ENCODE measurements at regions not wholly inside any gene's neighbourhood (a gene's known extent, or its start where the extent isn't known, plus 50 kb on each side); places are given as distances from the start of the nearest gene placed in this dataset.

- no peak for TF ChIP-seq CTCF (IDR thresholded peaks at IDR 0.05; ENCODE audit: extremely low read depth, low read depth, low read length)
These were observed 232.9 kb upstream of the B3GALT2 start for GRCh38 chr1:193419295-193419694.

GRCh38 chr1:193418745-193419058 is 232.3 kb upstream of the B3GALT2 start:
- DNase-seq (ENCODE audit: insufficient read length, low spot score, missing footprints): no peak
- Histone ChIP-seq H3K27me3 (ENCODE audit: insufficient read depth, low read length) (no peaks in the 10 kb centered on the region), H3K4me2 (ENCODE audit: insufficient read depth, low read length) (peak overlapping the region; percentile 83), H2AFZ (ENCODE audit: low read length) (peak overlapping the region; percentile 92), H3K27ac (ENCODE audit: low read depth, low read length) (no peak overlapping the region), H3K4me3 (ENCODE audit: insufficient read depth, low read length) (peak overlapping the region; percentile 64), H3K36me3 (ENCODE audit: insufficient read depth, low read length) (no peaks in the 10 kb centered on the region), H3K79me2 (ENCODE audit: insufficient read depth, low read length) (no peaks in the 10 kb centered on the region), H4K20me1 (ENCODE audit: insufficient read depth, low read length) (no peaks in the 10 kb centered on the region), H3K9me3 (ENCODE audit: low read depth, low read length) (no peaks in the 10 kb centered on the region), H3K4me1 (ENCODE audit: insufficient read depth, low read length) (no peaks in the 10 kb centered on the region)
- TF ChIP-seq CTCF (IDR thresholded peaks at IDR 0.05; ENCODE audit: extremely low read depth, low read depth, low read length): no peak

More at GRCh38 chr1:193419295-193419694, 232.9 kb upstream of the B3GALT2 start:
- no peaks in the 10 kb centered on the region for H3K79me2 ChIP-seq (ENCODE audit: insufficient read depth, low read length)
- no peak for DNase-seq (ENCODE audit: insufficient read length, low spot score, missing footprints)
- no peaks in the 10 kb centered on the region for H3K27me3 ChIP-seq (ENCODE audit: insufficient read depth, low read length)
- no peaks in the 10 kb centered on the region for H3K36me3 ChIP-seq (ENCODE audit: insufficient read depth, low read length)
- peak overlapping the region; percentile 36 for H2AFZ ChIP-seq (ENCODE audit: low read length)
- H3K4me1 ChIP-seq (ENCODE audit: insufficient read depth, low read length): no peaks in the 10 kb centered on the region
- no peaks in the 10 kb centered on the region for H3K9me3 ChIP-seq (ENCODE audit: low read depth, low read length)
- H3K4me3 ChIP-seq (ENCODE audit: insufficient read depth, low read length): no peak overlapping the region
- no peak overlapping the region for H3K4me2 ChIP-seq (ENCODE audit: insufficient read depth, low read length)
- H3K27ac ChIP-seq (ENCODE audit: low read depth, low read length): no peak overlapping the region
- no peaks in the 10 kb centered on the region for H4K20me1 ChIP-seq (ENCODE audit: insufficient read depth, low read length)

- Histone ChIP-seq H3K4me2 (ENCODE audit: insufficient read depth, low read length) (peak overlapping the region; percentile 83), H2AFZ (ENCODE audit: low read length) (peak overlapping the region; percentile 92), H3K27me3 (ENCODE audit: insufficient read depth, low read length) (no peaks in the 10 kb centered on the region), H4K20me1 (ENCODE audit: insufficient read depth, low read length) (no peaks in the 10 kb centered on the region), H3K27ac (ENCODE audit: low read depth, low read length) (no peak overlapping the region), H3K4me1 (ENCODE audit: insufficient read depth, low read length) (no peaks in the 10 kb centered on the region), H3K36me3 (ENCODE audit: insufficient read depth, low read length) (no peaks in the 10 kb centered on the region), H3K4me3 (ENCODE audit: insufficient read depth, low read length) (peak overlapping the region; percentile 64), H3K9me3 (ENCODE audit: low read depth, low read length) (no peaks in the 10 kb centered on the region), H3K79me2 (ENCODE audit: insufficient read depth, low read length) (no peaks in the 10 kb centered on the region)
- DNase-seq (ENCODE audit: insufficient read length, low spot score, missing footprints): no peak
- TF ChIP-seq CTCF (IDR thresholded peaks at IDR 0.05; ENCODE audit: extremely low read depth, low read depth, low read length): no peak
These were observed 231.7 kb upstream of the B3GALT2 start for GRCh38 chr1:193417945-193418744.

GRCh38 chr1:193417403-193417802 is 231.0 kb upstream of the B3GALT2 start:
- no peak overlapping the region for H3K4me3 ChIP-seq (ENCODE audit: insufficient read depth, low read length)
- H3K9me3 ChIP-seq (ENCODE audit: low read depth, low read length): no peaks in the 10 kb centered on the region
- H2AFZ ChIP-seq (ENCODE audit: low read length): peak overlapping the region; percentile 92
- H4K20me1 ChIP-seq (ENCODE audit: insufficient read depth, low read length): no peaks in the 10 kb centered on the region
- no peaks in the 10 kb centered on the region for H3K27me3 ChIP-seq (ENCODE audit: insufficient read depth, low read length)
- H3K4me1 ChIP-seq (ENCODE audit: insufficient read depth, low read length): no peaks in the 10 kb centered on the region
- no peak overlapping the region for H3K27ac ChIP-seq (ENCODE audit: low read depth, low read length)
- no peaks in the 10 kb centered on the region for H3K79me2 ChIP-seq (ENCODE audit: insufficient read depth, low read length)
- no peak for DNase-seq (ENCODE audit: insufficient read length, low spot score, missing footprints)
- TF ChIP-seq CTCF (IDR thresholded peaks at IDR 0.05; ENCODE audit: extremely low read depth, low read depth, low read length): no peak
- H3K36me3 ChIP-seq (ENCODE audit: insufficient read depth, low read length): no peaks in the 10 kb centered on the region
- peak overlapping the region; percentile 83 for H3K4me2 ChIP-seq (ENCODE audit: insufficient read depth, low read length)

Data from osteoblast (primary cell).